Smooth muscle cell (in vitro differentiated cells): ENCODE measurements at regions not wholly inside any gene's neighbourhood (a gene's known extent, or its start where the extent isn't known, plus 50 kb on each side); places are given as distances from the start of the nearest gene placed in this dataset.

Experiments
- DNase-seq: peaks from one replicate; lab custom pipeline; 2025; ENCODE audit not compliant: unreplicated experiment; lab: John Stamatoyannopoulos, UW
- H2AFZ ChIP-seq: fragments of 200-600 bp; sonication (generic); 2 replicates; pipeline ENCODE4 v1.6.0; 2016; ENCODE audit warnings: antibody characterized with exemption, low read depth, mild to moderate bottlenecking
- H3F3A ChIP-seq: fragments of 200-600 bp; sonication (generic); 2 replicates; pipeline ENCODE4 v1.6.0; 2017; ENCODE audit warnings: antibody characterized with exemption, low read depth
- H3K27ac ChIP-seq: fragments of 200-600 bp; sonication (generic); 2 replicates; pipeline ENCODE4 v1.5.1; 2016; ENCODE audit warnings: low read depth, mild to moderate bottlenecking
- H3K27me3 ChIP-seq: fragments of 200-600 bp; sonication (generic); 2 replicates; pipeline ENCODE4 v1.6.1; 2016; ENCODE audit warnings: low read depth, mild to moderate bottlenecking
- H3K36me3 ChIP-seq: fragments of 200-600 bp; sonication (generic); 2 replicates; pipeline ENCODE4 v1.5.1; 2016; ENCODE audit warnings: low read depth
- H3K4me1 ChIP-seq: fragments of 200-600 bp; sonication (generic); 2 replicates; pipeline ENCODE4 v1.5.1; 2016; ENCODE audit warnings: low read depth
- H3K4me2 ChIP-seq: fragments of 200-600 bp; sonication (generic); 2 replicates; pipeline ENCODE4 v1.6.0; 2016; ENCODE audit warnings: mild to moderate bottlenecking
- H3K4me3 ChIP-seq: fragments of 200-600 bp; sonication (generic); 2 replicates; pipeline ENCODE4 v1.5.1; 2016; ENCODE audit warnings: mild to moderate bottlenecking
- H3K79me2 ChIP-seq: fragments of 200-600 bp; sonication (generic); 2 replicates; pipeline ENCODE4 v1.6.0; 2016; ENCODE audit warnings: low read depth, mild to moderate bottlenecking
- H3K9ac ChIP-seq: fragments of 200-600 bp; sonication (generic); 2 replicates; pipeline ENCODE4 v1.6.0; 2016; ENCODE audit warnings: low read depth
- H3K9me3 ChIP-seq: fragments of 200-600 bp; sonication (generic); replicated peaks from 2 replicates; pipeline ENCODE4 v1.5.1; 2016; ENCODE audit warnings: low read depth
- H4K20me1 ChIP-seq: fragments of 200-600 bp; sonication (generic); 2 replicates; pipeline ENCODE4 v1.6.0; 2016; ENCODE audit warnings: low read depth
- CTCF ChIP-seq: fragments of 200-600 bp; sonication (generic); IDR thresholded peaks from 2 replicates; pipeline ENCODE4 v1.5.1; 2017; ENCODE audit warnings: borderline replicate concordance, mild to moderate bottlenecking, antibody characterized with exemption; ENCODE audit not compliant: insufficient read depth, poor library complexity, severe bottlenecking
- WGBS: methylation state at CpG from one replicate; pipeline ENCODE4 v1.1.7; 2016; ENCODE audit warnings: low lambda C conversion rate; 5-methylcytosine and 5-hydroxymethylcytosine counted together

GRCh38 chr18:68604256-68604655 is 110.7 kb downstream of the TMX3 start:
- no peaks in the 10 kb centered on the region for H3K27me3 ChIP-seq
- H3K79me2 ChIP-seq = no peaks in the 10 kb centered on the region
- no peaks in the 10 kb centered on the region for H3K9me3 ChIP-seq
- no peak overlapping the region for H2AFZ ChIP-seq
- TF ChIP-seq CTCF = no peak
- no peaks in the 10 kb centered on the region for H3F3A ChIP-seq
- H3K4me3 ChIP-seq = no peak overlapping the region
- H3K4me2 ChIP-seq = no peak overlapping the region
- no peaks in the 10 kb centered on the region for H3K4me1 ChIP-seq
- DNase-seq = no peak
- H3K27ac ChIP-seq = no peak overlapping the region
- no CpG with 5 or more reads among the region's 1 CpG for WGBS
- no peak overlapping the region for H3K9ac ChIP-seq
- H4K20me1 ChIP-seq = no peaks in the 10 kb centered on the region
- no peaks in the 10 kb centered on the region for H3K36me3 ChIP-seq

- H3K36me3 ChIP-seq = no peaks in the 10 kb centered on the region
- no peak overlapping the region for H3K27ac ChIP-seq
- H3K9me3 ChIP-seq = no peaks in the 10 kb centered on the region
- no peak for DNase-seq
- no peaks in the 10 kb centered on the region for H4K20me1 ChIP-seq
- H3F3A ChIP-seq = no peaks in the 10 kb centered on the region
- H3K4me2 ChIP-seq = no peak overlapping the region
- H3K27me3 ChIP-seq = no peaks in the 10 kb centered on the region
- no peak overlapping the region for H3K4me3 ChIP-seq
- TF ChIP-seq CTCF = no peak
- H3K9ac ChIP-seq = no peak overlapping the region
- H2AFZ ChIP-seq = no peak overlapping the region
- peaks cover 15% of the 10 kb centered on the region for H3K4me1 ChIP-seq
- no peaks in the 10 kb centered on the region for H3K79me2 ChIP-seq
- WGBS = 93% methylated on average over 2 of the region's 2 CpGs
Measured at GRCh38 chr18:68596016-68596415, 118.9 kb downstream of the TMX3 start.

- Histone ChIP-seq H3F3A (no peaks in the 10 kb centered on the region), H3K27ac (no peak overlapping the region), H3K27me3 (no peaks in the 10 kb centered on the region), H3K36me3 (no peaks in the 10 kb centered on the region), H3K9ac (no peak overlapping the region), H3K4me2 (no peak overlapping the region), H3K9me3 (no peaks in the 10 kb centered on the region), H2AFZ (no peak overlapping the region), H3K4me1 (no peaks in the 10 kb centered on the region), H3K4me3 (no peak overlapping the region), H3K79me2 (no peaks in the 10 kb centered on the region), H4K20me1 (no peaks in the 10 kb centered on the region)
- 72% methylated on average over 5 of the region's 5 CpGs for WGBS
- no peak for TF ChIP-seq CTCF
- no peak for DNase-seq
Measured at GRCh38 chr18:68588169-68588568, 126.7 kb downstream of the TMX3 start.

- Histone ChIP-seq H2AFZ (no peak overlapping the region), H3K9me3 (no peaks in the 10 kb centered on the region), H3K4me2 (no peak overlapping the region), H3K27me3 (no peaks in the 10 kb centered on the region), H4K20me1 (no peaks in the 10 kb centered on the region), H3K9ac (no peak overlapping the region), H3K36me3 (no peaks in the 10 kb centered on the region), H3K4me3 (no peak overlapping the region), H3F3A (no peaks in the 10 kb centered on the region), H3K79me2 (no peaks in the 10 kb centered on the region), H3K27ac (no peak overlapping the region), H3K4me1 (no peaks in the 10 kb centered on the region)
- TF ChIP-seq CTCF = no peak
- DNase-seq = no peak
- 36% methylated on average over 1 of the region's 1 CpG for WGBS
Measured at GRCh38 chr18:68583685-68584084, 131.2 kb downstream of the TMX3 start.
